Gastroesophageal sphincter (tissue), 4 donors: ENCODE measurements at regions not wholly inside any gene's neighbourhood (a gene's known extent, or its start where the extent isn't known, plus 50 kb on each side); places are given as distances from the start of the nearest gene placed in this dataset.

Experiments
- ATAC-seq: fragments of 150-250 bp; one replicate; pipeline ENCODE4 v1.9.1; 2016; ENCODE audit warnings: mild to moderate bottlenecking, moderate library complexity
- H3K27ac ChIP-seq, 4 donors: fragments of 200-600 bp; sonication (generic) in 3 of 4; 1 replicate in 3 of 4; 2 replicates in 1 of 4; pipeline ENCODE4 v1.5.1; 2016 to 2019
- H3K27me3 ChIP-seq: fragments of 200-600 bp; sonication (generic); one replicate; pipeline ENCODE4 v1.5.1; 2019
- H3K36me3 ChIP-seq, 2 donors: fragments of 200-600 bp; sonication (generic); one replicate each; pipeline ENCODE4 v1.5.1; 2019; ENCODE audit warnings: control low read depth in 1 of 2
- H3K4me1 ChIP-seq, 3 donors: fragments of 200-600 bp; sonication (generic); 1 replicate in 2 of 3; 2 replicates in 1 of 3; pipeline ENCODE4 v1.5.1; 2016 to 2019; ENCODE audit warnings: control low read depth in 2 of 3
- H3K4me3 ChIP-seq, 2 donors: fragments of 200-600 bp; sonication (generic); one replicate each; pipeline ENCODE4 v1.5.1; 2019; ENCODE audit warnings: mild to moderate bottlenecking in 1 of 2, moderate library complexity in 1 of 2
- H3K9me3 ChIP-seq, 3 donors: fragments of 200-600 bp; sonication (generic); one replicate each; pipeline ENCODE4 v1.5.1; 2017 to 2019; ENCODE audit warnings: control low read depth in 2 of 3
- CTCF ChIP-seq, 4 experiments: fragments of 200-600 bp in 2 of 4; fragments of 450-650 bp in 2 of 4; sonication (generic) in 1 of 4; IDR thresholded peaks; one replicate each; pipeline ENCODE4 v1.5.1; 2017 to 2019; ENCODE audit warnings: antibody characterized with exemption in 4 of 4, mild to moderate bottlenecking in 2 of 4, moderate library complexity in 2 of 4
- EP300 ChIP-seq: sonication (generic); formaldehyde crosslinking; IDR thresholded peaks from one replicate; pipeline ENCODE4 v1.6.1; 2017; ENCODE audit warnings: antibody characterized with exemption, mild to moderate bottlenecking
- POLR2A ChIP-seq, 2 donors: fragments of 450-650 bp; IDR thresholded peaks; one replicate each; pipeline ENCODE4 v1.6.1; 2017; ENCODE audit warnings: antibody characterized with exemption in 2 of 2, mild to moderate bottlenecking in 2 of 2, moderate library complexity in 1 of 2
- POLR2AphosphoS5 ChIP-seq: sonication (generic); formaldehyde crosslinking; IDR thresholded peaks from one replicate; pipeline ENCODE4 v1.6.1; 2017; ENCODE audit warnings: antibody characterized with exemption
- WGBS, 2 donors: methylation state at CpG; one replicate each; pipeline ENCODE4 v1.1.5; 2018; ENCODE audit warnings: low coverage in 1 of 2; 5-methylcytosine and 5-hydroxymethylcytosine counted together

- Histone ChIP-seq H3K27me3 (no peaks in the 10 kb centered on the region), H3K4me1 (peaks cover 0 to 36% (median 7%) of the 10 kb centered on the region in 3 donors), H3K27ac (peak overlapping the region in 3 of 4 donors; percentile 74 to 78 (median 76)), H3K9me3 (no peaks in the 10 kb centered on the region), H3K36me3 (no peaks in the 10 kb centered on the region), H3K4me3 (no peak overlapping the region)
- TF ChIP-seq POLR2A (IDR thresholded peaks at IDR 0.05) (no peak), POLR2AphosphoS5 (no peak), CTCF (IDR thresholded peaks at IDR 0.05) (no peak), EP300 (no peak)
- ATAC-seq = no peak
- WGBS, 2 donors = 62 to 75% methylated on average over 3 to 4 of the region's 4 CpGs
Observed at GRCh38 chr22:27194096-27194748, 536.8 kb downstream of the MIAT start.

GRCh38 chr22:27195094-27195493 is 537.7 kb downstream of the MIAT start:
- TF ChIP-seq EP300 = no peak
- TF ChIP-seq POLR2A (IDR thresholded peaks at IDR 0.05) = no peak
- TF ChIP-seq CTCF (IDR thresholded peaks at IDR 0.05) = peak in 2 of 4 experiments; percentile 35 to 40
- TF ChIP-seq POLR2AphosphoS5 = peak; percentile 95
- H3K27me3 ChIP-seq = no peaks in the 10 kb centered on the region
- H3K4me3 ChIP-seq = no peak overlapping the region
- H3K36me3 ChIP-seq = no peaks in the 10 kb centered on the region
- peak; percentile 86 for ATAC-seq
- 67% methylated on average over 3 of the region's 20 CpGs; no CpG with 5 or more reads in 1 of the 2 donors for WGBS, 2 donors
- no peaks in the 10 kb centered on the region for H3K9me3 ChIP-seq
- peak overlapping the region in 3 of 4 donors; percentile 74 to 78 (median 76) for H3K27ac ChIP-seq
- H3K4me1 ChIP-seq = peaks cover 0 to 36% (median 7%) of the 10 kb centered on the region in 3 donors

- TF ChIP-seq CTCF (IDR thresholded peaks at IDR 0.05) (no peak), POLR2A (IDR thresholded peaks at IDR 0.05) (no peak), POLR2AphosphoS5 (no peak), EP300 (no peak)
- no peaks in the 10 kb centered on the region for H3K9me3 ChIP-seq
- 80 to 81% methylated on average over 1 of the region's 5 CpGs for WGBS, 2 donors
- H3K27ac ChIP-seq = peak overlapping the region in 3 of 4 donors; percentile 74 to 78 (median 76)
- H3K27me3 ChIP-seq = no peaks in the 10 kb centered on the region
- peaks cover 0 to 36% (median 7%) of the 10 kb centered on the region in 3 donors for H3K4me1 ChIP-seq
- peak; percentile 17 for ATAC-seq
- no peak overlapping the region for H3K4me3 ChIP-seq
- no peaks in the 10 kb centered on the region for H3K36me3 ChIP-seq
Observed at GRCh38 chr22:27195494-27195893, 538.1 kb downstream of the MIAT start.

- Histone ChIP-seq H3K27ac (peak overlapping the region in 2 of 4 donors; percentile 33 to 78), H3K4me3 (no peak overlapping the region), H3K27me3 (no peaks in the 10 kb centered on the region), H3K4me1 (peaks cover 0 to 37% (median 7%) of the 10 kb centered on the region in 3 donors), H3K36me3 (no peaks in the 10 kb centered on the region), H3K9me3 (no peaks in the 10 kb centered on the region)
- ATAC-seq = no peak
- WGBS, 2 donors = 63 to 68% methylated on average over 3 to 4 of the region's 4 CpGs
- TF ChIP-seq EP300 (no peak), POLR2AphosphoS5 (no peak), CTCF (IDR thresholded peaks at IDR 0.05) (no peak), POLR2A (IDR thresholded peaks at IDR 0.05) (no peak)
Observed at GRCh38 chr22:27196606-27197005, 539.2 kb downstream of the MIAT start.

- ATAC-seq = no peak
- TF ChIP-seq POLR2AphosphoS5 (no peak), EP300 (no peak), POLR2A (IDR thresholded peaks at IDR 0.05) (no peak), CTCF (IDR thresholded peaks at IDR 0.05) (no peak)
- Histone ChIP-seq H3K4me3 (no peak overlapping the region), H3K27ac (peak overlapping the region in 2 of 4 donors; percentile 33 to 78), H3K4me1 (peaks cover 0 to 38% (median 7%) of the 10 kb centered on the region in 3 donors), H3K27me3 (no peaks in the 10 kb centered on the region), H3K36me3 (no peaks in the 10 kb centered on the region), H3K9me3 (no peaks in the 10 kb centered on the region)
- WGBS, 2 donors = 83% methylated on average over 2 of the region's 4 CpGs; no CpG with 5 or more reads in 1 of the 2 donors
Observed at GRCh38 chr22:27197052-27197451, 539.7 kb downstream of the MIAT start.
